NCI-H2196 treated with DMSO at 0.1 percent for 48 hours (cell line): ENCODE measurements at regions not wholly inside any gene's neighbourhood (a gene's known extent, or its start where the extent isn't known, plus 50 kb on each side); places are given as distances from the start of the nearest gene placed in this dataset.

Experiments
- DNase-seq: peaks from one replicate; lab custom pipeline; 2025; ENCODE audit not compliant: unreplicated experiment; lab: John Stamatoyannopoulos, UW

- no peak for DNase-seq
Measured at GRCh38 chr14:54172562-54172961, 215.9 kb upstream of the BMP4 start.

DNA sequence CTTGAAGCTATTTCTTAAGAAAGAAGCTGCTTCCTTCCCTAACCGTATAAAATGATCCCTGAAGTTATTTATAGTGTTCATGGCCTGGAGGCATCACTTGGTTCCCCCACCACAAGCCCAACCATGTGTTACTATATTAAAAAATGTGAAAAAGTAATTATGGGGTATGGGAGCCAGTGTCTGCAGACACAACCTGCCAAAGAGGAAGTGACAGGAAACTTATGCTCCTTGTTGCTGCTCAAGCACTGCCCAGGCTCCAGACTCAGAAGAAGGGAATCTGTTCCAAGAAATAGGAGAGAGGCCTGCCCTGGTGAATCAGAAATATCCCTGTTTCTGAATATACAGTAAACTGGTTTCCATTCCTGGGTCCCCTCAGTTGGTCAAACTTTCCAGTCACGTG lies 217.2 kb upstream of the BMP4 start:
- DNase-seq = no peak

DNA sequence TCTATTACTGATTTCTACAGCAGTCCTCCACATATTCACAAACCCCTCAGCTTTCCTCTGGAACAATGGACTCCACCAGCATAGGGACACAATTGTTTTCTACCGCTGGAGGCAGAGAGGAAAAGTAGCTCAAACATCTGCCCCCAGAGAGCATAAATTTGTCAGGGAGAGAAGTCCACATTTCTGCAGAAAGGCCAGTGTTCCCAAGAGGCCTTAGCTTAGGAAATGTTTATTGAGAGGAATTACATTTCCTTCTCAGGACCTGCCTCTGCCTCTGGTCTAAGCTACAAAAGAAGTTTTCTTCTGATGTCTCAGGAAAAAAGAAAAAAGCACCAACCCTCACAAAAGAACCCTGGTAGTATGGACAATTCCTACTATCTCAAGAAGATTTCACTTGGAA lies 217.8 kb upstream of the BMP4 start:
- DNase-seq = no peak

DNA sequence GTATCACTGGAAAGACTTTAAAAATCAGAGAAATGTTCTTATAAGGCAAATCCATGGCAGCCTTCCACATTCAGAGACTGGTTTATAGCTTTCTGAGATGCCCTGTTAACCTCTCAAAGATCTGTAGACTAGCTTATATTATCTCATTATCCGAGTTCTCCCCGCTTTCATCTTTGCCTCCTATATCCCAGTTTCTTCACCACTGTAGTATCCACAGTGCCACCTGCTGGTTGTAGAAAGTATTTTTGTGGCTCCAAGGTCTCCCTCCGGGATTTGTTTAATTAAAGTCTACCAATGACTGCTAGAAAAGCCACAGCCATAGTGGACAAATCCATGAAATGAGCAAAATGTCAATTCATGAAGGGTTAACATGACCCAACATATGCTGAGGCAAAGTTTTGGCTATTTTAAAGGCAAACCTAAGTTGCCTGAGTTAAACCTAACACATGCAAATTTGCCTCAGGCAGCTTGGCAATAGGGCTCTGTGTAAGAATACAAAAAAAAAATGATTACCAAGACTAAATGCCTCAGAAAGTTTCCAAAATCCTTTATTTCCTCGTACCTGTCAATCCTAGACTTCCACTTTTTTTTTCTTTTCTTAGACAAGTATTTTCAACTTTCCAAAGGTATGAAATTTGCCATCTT lies 218.8 kb upstream of the BMP4 start:
- DNase-seq = peak; percentile 5

GRCh38 chr14:54177019-54177418 lies 219.8 kb upstream of the CDKN3 start:
- no peak for DNase-seq

DNA sequence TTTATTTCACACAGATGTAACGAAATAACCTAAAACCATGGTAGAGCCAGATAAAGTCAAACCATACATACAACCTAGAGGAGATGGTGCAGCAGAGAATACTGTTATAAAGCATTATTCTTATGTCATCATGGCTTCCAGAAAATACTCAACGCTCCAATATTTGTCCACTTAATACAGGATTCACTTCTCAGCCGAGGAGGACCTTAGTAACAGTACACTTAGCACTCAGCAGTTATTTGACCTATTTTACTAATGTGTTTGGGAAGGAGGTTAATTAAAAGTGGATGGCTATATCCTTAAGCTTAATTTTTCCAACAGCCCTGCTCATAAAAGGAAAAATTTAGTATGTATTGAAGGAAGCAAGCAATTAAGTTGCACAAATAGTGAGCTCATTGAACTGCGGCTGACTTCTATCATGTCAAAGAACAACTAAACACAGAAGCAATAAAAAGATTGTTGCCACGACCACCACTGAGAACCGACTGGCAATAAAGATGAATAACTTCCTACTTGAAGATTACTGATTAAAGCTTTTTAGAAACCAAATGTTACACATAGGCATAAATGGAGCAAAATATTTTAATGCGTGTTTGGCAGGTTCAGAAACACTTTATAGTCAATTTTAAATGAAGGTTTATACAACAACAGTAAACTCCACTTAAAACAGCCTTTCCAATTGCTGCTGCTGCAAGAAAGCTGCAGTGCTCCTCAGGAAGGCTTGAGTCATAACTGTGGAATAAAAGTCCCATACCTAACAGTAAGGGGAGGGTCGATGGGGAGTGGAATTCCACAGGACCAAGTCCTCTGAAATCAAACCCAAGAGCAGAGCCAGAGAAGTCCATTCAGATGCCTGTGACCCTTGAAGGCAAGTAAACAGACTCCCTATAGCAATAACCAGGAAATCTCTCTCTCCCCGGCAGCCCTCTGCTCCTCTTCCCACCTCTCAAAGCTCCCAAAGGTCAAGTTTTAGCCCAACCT lies 218.9 kb upstream of the CDKN3 start:
- no peak for DNase-seq

DNA sequence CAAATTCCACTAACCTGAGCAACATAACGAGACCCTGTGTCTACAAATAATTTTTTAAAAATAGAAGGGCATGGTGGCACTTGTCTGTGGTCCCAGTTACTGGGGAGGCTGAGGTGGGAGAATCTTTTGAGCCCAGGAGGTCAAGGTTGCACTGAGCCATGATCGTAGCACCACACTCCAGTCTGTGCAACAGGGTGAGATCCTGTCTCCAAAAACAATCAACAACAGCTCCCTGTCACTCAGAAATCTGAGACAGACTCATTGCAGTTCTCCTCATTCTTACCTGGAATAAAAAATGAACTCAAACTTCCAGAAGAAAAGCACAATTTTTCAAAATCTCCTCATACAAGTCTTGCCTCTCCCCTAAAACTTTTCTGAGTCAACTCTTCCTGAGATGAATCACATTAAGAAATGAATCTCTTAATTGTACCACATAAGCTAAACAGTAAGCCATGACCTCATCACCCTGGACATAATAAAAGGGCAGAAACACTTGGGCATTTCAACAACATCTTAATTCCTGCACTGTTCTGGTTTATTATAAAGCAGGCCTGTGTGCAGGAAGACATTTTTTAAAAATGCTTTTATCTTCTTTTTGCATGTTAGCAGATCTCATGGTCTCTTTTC lies 214.3 kb upstream of the CDKN3 start:
- no peak for DNase-seq

- no peak for DNase-seq
Measured at GRCh38 chr14:54186821-54187763, 209.7 kb upstream of the CDKN3 start.

- no peak for DNase-seq
Measured at GRCh38 chr14:54188064-54188666, 208.6 kb upstream of the CDKN3 start.

DNA sequence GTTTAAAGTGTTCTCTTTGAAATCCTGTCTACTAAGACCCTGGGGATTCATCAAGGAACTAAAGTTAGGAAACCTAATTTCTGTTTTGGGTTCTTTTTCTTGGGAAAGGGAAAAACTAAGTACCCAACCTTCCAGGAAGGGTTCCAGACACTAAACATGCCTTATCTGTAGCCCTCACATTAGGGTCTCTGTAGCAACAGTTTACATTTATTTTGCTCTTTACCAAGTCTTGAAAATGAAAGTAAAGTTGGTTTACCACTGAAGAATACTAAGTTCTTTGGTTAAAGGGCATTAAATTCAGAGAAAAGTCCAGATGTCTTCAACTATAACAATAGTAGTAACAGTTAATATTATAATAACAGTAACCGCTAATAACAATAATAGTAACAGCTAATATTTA lies 207.5 kb upstream of the CDKN3 start:
- no peak for DNase-seq

DNA sequence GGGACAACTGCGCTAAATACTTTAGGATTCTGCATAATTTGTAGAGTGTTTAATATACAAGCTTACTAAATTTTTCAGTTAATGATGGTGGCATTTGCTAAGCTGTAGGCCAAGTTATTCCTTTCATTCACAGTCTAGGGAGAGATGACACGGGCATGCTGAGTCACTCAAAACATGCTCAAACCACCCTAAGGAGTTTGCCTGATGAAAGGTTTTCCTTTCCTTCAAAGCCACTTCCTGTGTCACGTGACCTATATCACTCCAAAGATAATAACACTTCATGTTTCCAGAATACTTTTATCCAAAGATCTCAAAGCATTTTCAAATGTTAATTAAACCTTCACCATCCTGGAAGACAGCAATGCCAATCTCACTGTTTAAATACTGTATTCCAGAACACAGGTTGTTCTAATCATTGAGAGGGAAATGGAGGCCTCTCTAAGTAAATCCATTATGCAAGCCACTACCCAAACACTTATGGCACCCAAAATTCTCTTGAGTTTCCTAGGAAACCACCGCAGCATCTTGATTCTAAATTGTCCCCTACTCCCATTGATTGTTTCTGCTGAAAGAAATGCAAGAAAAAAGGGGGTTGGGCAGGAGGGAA lies 207.0 kb upstream of the CDKN3 start:
- no peak for DNase-seq

- DNase-seq = no peak
Measured at GRCh38 chr14:54191846-54192245, 205.0 kb upstream of the CDKN3 start.

GRCh38 chr14:54192610-54193009 lies 204.2 kb upstream of the CDKN3 start:
- DNase-seq = no peak

- DNase-seq = no peak
Measured at GRCh38 chr14:54193871-54194270, 202.9 kb upstream of the CDKN3 start.

DNA sequence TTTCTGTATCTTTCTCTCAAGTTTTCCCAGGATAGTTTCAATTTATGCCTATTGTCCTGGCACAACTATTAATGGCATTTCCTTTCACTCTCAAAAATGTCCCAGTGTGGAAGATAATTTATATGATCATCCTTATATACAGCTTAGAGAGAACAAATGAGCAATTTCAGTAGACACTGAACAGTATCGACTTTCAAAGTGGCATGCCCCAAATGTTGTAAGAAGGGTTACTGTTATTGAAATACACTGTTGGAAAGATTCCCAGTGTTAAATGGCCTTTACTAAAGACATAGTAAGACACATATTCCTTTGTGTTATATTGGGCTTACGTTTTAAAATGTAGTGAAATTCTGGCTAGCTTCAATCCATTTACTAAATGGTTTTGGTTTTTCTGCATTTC lies 202.3 kb upstream of the CDKN3 start:
- DNase-seq = no peak

GRCh38 chr14:54197369-54197768 lies 199.4 kb upstream of the CDKN3 start:
- no peak for DNase-seq

DNA sequence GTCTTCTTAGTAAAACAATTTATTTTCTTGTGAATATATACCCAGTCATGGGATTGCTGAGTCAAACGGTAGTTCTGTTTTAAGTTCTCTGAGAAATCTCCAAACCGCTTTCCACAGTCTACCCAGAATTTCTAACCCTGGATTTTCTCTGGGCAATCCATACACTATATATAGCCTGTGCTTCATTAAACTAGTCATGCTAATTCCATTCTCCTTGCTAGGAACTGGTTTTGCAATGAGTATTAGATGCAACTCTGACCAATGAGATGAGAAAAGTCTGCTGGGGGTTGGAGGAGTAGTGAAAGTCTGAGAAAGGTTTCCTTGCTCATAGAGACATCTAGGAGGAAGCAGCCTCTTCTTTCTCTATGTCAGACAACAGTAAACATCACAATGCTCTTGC lies 196.1 kb upstream of the CDKN3 start:
- no peak for DNase-seq

GRCh38 chr14:54202288-54202687 lies 194.5 kb upstream of the CDKN3 start:
- no peak for DNase-seq

- no peak for DNase-seq
Measured at GRCh38 chr14:54206516-54206915, 190.3 kb upstream of the CDKN3 start.

DNA sequence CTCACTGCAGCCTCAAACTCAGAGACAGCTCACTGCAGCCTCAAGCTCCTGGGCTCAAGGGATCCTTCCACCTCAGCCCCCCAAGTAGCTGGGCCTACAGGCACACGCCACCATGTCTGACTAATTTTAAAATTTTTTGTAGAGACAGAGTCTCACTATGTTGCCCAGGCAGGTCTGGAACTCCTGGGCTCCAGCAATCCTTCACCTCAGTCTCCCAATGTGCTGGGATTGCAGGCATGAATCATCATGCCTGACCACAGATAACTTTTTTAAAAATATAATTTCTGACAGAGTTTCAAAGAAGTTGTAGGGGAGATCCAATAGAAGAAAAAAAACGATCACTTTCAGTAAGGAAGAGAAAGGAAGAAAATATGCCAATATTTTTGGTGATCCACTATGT lies 189.7 kb upstream of the CDKN3 start:
- DNase-seq = no peak
